ENCODE measurements at regions not wholly inside any gene's neighbourhood (a gene's known extent, or its start where the extent isn't known, plus 50 kb on each side); places are given as distances from the start of the nearest gene placed in this dataset.

- no peak for TF ChIP-seq EZH2 (IDR thresholded peaks at IDR 0.05; ENCODE audit: insufficient read depth, poor library complexity, severe bottlenecking)
- no peak for TF ChIP-seq EZH2phosphoT487 (IDR thresholded peaks at IDR 0.05; ENCODE audit: insufficient read depth, low read depth)
These were observed 53.5 kb upstream of the CEP85L start for GRCh38 chr6:118704915-118705314.

Data from GM23248 (cell line).